SK-MEL-5 (cell line): ENCODE measurements at regions not wholly inside any gene's neighbourhood (a gene's known extent, or its start where the extent isn't known, plus 50 kb on each side); places are given as distances from the start of the nearest gene placed in this dataset.
"Not testable (repeated sequence)": the region's sequence is repeated elsewhere in the genome, so short reads cannot be mapped to it uniquely, and the experiment has no call there.

Source experiments
- DNase-seq: peaks from one replicate; pipeline ENCODE4 v3.0.0-alpha.2; 2016; ENCODE audit warnings: low read depth, low spot score
- in situ Hi-C: cut with HindIII; loops from 2 replicates; pipeline ENCODE4 v1.10.0; 2016; ENCODE audit warnings: low sequenced_read_pairs, high pct_unique_total_duplicates, low pct_unique_long_range_greater_than_20kb

- DNase-seq, result no peak
- in situ Hi-C loops, result no loop called here
Observed at GRCh38 chr19:32070101-32070500, 275.3 kb upstream of the ZNF507 start.

- no peak for DNase-seq
- in situ Hi-C loops, result no loop called here
Observed at GRCh38 chr19:32082028-32082427, 263.4 kb upstream of the ZNF507 start.

GRCh38 chr19:32084756-32085363 lies 260.6 kb upstream of the ZNF507 start:
- in situ Hi-C loops, DNase-seq: not testable (repeated sequence)

- no peak for DNase-seq
- in situ Hi-C loops, result no loop called here
Observed at GRCh38 chr19:32091241-32091640, 254.2 kb upstream of the ZNF507 start.

GRCh38 chr19:32097011-32097410 lies 248.4 kb upstream of the ZNF507 start:
- DNase-seq, result no peak
- in situ Hi-C loops, result no loop called here

GRCh38 chr19:32097620-32098019 lies 247.8 kb upstream of the ZNF507 start:
- no peak for DNase-seq
- in situ Hi-C loops, result no loop called here

GRCh38 chr19:32098968-32099367 lies 246.4 kb upstream of the ZNF507 start:
- no peak for DNase-seq
- in situ Hi-C loops, result no loop called here

GRCh38 chr19:32101206-32101605 lies 244.2 kb upstream of the ZNF507 start:
- in situ Hi-C loops, result no loop called here
- DNase-seq, result no peak

- no peak for DNase-seq
- in situ Hi-C loops, result no loop called here
Observed at GRCh38 chr19:32103541-32103940, 241.9 kb upstream of the ZNF507 start.

- peak; percentile 45 for DNase-seq
- in situ Hi-C loops, result no loop called here
Observed at GRCh38 chr19:32104153-32104849, 241.1 kb upstream of the ZNF507 start.

- in situ Hi-C loops, result no loop called here
- DNase-seq, result no peak
Observed at GRCh38 chr19:32104850-32105235, 240.6 kb upstream of the ZNF507 start.

- in situ Hi-C loops, result no loop called here
- DNase-seq, result no peak
Observed at GRCh38 chr19:32105527-32106310, 239.7 kb upstream of the ZNF507 start.

- in situ Hi-C loops, result no loop called here
Observed at GRCh38 chr19:32122258-32122657, 223.2 kb upstream of the ZNF507 start.

GRCh38 chr19:32123355-32123940 lies 222.0 kb upstream of the ZNF507 start:
- no peak for DNase-seq
- in situ Hi-C loops, result no loop called here

More at GRCh38 chr19:32122258-32122657, 223.2 kb upstream of the ZNF507 start:
- DNase-seq, result no peak

GRCh38 chr19:32124585-32124984 lies 220.8 kb upstream of the ZNF507 start:
- in situ Hi-C loops, result no loop called here
- DNase-seq, result no peak

- in situ Hi-C loops, result no loop called here
Observed at GRCh38 chr19:32129141-32129540, 216.3 kb upstream of the ZNF507 start.

GRCh38 chr19:32130332-32130731 lies 215.1 kb upstream of the ZNF507 start:
- DNase-seq, result no peak
- in situ Hi-C loops, result no loop called here

More at GRCh38 chr19:32129141-32129540, 216.3 kb upstream of the ZNF507 start:
- no peak for DNase-seq

GRCh38 chr19:32131005-32131404 lies 214.4 kb upstream of the ZNF507 start:
- in situ Hi-C loops, result no loop called here
- no peak for DNase-seq
